HL-60 (cell line): ENCODE measurements at regions not wholly inside any gene's neighbourhood (a gene's known extent, or its start where the extent isn't known, plus 50 kb on each side); places are given as distances from the start of the nearest gene placed in this dataset.

Source experiments
- DNase-seq, 2 experiments: peaks; one replicate each; pipeline ENCODE4 v3.0.0-alpha.2; 2010 to 2020; ENCODE audit warnings: low read depth in 1 of 2, low spot score in 1 of 2
- H3K27ac ChIP-seq: fragments of 250-450 bp; sonication (Bioruptor Pico); replicated peaks from 2 replicates; pipeline ENCODE4 v1.5.1; 2020; ENCODE audit warnings: mild to moderate bottlenecking, moderate library complexity
- H3K27me3 ChIP-seq: fragments of 250-450 bp; sonication (Bioruptor Pico); 2 replicates; pipeline ENCODE4 v1.5.1; 2021; ENCODE audit warnings: mild to moderate bottlenecking, moderate library complexity; ENCODE audit not compliant: insufficient read depth, poor library complexity, severe bottlenecking
- H3K4me3 ChIP-seq: replicated peaks from 2 replicates; pipeline ENCODE4 v1.5.1; 2011; ENCODE audit warnings: mild to moderate bottlenecking, control low read depth, low read length; ENCODE audit not compliant: insufficient read depth
- GABPA ChIP-seq: IDR thresholded peaks from 2 replicates; pipeline ENCODE4 v1.6.1; 2012; ENCODE audit warnings: low read depth
- POLR2AphosphoS5 ChIP-seq: IDR thresholded peaks from 2 replicates; pipeline ENCODE4 v1.6.1; 2012; ENCODE audit warnings: low read depth
- SPI1 ChIP-seq: IDR thresholded peaks from 2 replicates; pipeline ENCODE4 v1.6.1; 2012; ENCODE audit warnings: low read depth, mild to moderate bottlenecking, borderline replicate concordance
- TF ChIP-seq, protein P1 (sequence below): IDR thresholded peaks from 2 replicates; pipeline ENCODE4 v1.6.1; 2012; ENCODE audit warnings: low read depth; ENCODE audit not compliant: insufficient replicate concordance
- TF ChIP-seq, protein P2 (sequence below): IDR thresholded peaks from one replicate; pipeline ENCODE4 v1.5.1; 2011; ENCODE audit warnings: low read length, control low read depth, inconsistent platforms; ENCODE audit not compliant: insufficient read depth

DNA sequence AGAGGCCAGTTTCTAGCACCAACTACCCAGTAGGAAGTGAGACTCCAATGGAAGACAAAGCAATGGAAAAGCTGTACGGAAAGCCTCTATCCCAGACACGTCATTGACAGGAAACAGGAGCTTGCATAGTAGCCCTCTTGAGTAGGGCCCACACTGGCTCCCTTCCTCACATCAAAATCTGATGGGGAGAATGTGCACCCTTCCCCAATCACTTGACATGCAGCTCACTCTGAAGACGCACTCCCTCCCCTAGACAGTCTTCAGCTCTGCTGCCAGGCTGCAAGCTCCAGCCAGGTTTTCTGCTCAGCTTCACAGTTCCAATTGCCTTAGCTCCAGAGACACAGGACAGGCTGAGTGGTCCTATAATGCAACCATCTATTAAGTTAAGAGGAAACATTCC lies 567.8 kb downstream of the EPHB1 start:
- Histone ChIP-seq H3K27ac (no peak overlapping the region), H3K4me3 (no peak overlapping the region), H3K27me3 (no peaks in the 10 kb centered on the region)
- no peak for DNase-seq
- no peak for TF ChIP-seq GABPA
- TF ChIP-seq, protein P1, sequence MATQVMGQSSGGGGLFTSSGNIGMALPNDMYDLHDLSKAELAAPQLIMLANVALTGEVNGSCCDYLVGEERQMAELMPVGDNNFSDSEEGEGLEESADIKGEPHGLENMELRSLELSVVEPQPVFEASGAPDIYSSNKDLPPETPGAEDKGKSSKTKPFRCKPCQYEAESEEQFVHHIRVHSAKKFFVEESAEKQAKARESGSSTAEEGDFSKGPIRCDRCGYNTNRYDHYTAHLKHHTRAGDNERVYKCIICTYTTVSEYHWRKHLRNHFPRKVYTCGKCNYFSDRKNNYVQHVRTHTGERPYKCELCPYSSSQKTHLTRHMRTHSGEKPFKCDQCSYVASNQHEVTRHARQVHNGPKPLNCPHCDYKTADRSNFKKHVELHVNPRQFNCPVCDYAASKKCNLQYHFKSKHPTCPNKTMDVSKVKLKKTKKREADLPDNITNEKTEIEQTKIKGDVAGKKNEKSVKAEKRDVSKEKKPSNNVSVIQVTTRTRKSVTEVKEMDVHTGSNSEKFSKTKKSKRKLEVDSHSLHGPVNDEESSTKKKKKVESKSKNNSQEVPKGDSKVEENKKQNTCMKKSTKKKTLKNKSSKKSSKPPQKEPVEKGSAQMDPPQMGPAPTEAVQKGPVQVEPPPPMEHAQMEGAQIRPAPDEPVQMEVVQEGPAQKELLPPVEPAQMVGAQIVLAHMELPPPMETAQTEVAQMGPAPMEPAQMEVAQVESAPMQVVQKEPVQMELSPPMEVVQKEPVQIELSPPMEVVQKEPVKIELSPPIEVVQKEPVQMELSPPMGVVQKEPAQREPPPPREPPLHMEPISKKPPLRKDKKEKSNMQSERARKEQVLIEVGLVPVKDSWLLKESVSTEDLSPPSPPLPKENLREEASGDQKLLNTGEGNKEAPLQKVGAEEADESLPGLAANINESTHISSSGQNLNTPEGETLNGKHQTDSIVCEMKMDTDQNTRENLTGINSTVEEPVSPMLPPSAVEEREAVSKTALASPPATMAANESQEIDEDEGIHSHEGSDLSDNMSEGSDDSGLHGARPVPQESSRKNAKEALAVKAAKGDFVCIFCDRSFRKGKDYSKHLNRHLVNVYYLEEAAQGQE = no peak
- TF ChIP-seq POLR2AphosphoS5 = no peak
- TF ChIP-seq, protein P2, sequence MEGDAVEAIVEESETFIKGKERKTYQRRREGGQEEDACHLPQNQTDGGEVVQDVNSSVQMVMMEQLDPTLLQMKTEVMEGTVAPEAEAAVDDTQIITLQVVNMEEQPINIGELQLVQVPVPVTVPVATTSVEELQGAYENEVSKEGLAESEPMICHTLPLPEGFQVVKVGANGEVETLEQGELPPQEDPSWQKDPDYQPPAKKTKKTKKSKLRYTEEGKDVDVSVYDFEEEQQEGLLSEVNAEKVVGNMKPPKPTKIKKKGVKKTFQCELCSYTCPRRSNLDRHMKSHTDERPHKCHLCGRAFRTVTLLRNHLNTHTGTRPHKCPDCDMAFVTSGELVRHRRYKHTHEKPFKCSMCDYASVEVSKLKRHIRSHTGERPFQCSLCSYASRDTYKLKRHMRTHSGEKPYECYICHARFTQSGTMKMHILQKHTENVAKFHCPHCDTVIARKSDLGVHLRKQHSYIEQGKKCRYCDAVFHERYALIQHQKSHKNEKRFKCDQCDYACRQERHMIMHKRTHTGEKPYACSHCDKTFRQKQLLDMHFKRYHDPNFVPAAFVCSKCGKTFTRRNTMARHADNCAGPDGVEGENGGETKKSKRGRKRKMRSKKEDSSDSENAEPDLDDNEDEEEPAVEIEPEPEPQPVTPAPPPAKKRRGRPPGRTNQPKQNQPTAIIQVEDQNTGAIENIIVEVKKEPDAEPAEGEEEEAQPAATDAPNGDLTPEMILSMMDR = no peak
- no peak for TF ChIP-seq SPI1

DNA sequence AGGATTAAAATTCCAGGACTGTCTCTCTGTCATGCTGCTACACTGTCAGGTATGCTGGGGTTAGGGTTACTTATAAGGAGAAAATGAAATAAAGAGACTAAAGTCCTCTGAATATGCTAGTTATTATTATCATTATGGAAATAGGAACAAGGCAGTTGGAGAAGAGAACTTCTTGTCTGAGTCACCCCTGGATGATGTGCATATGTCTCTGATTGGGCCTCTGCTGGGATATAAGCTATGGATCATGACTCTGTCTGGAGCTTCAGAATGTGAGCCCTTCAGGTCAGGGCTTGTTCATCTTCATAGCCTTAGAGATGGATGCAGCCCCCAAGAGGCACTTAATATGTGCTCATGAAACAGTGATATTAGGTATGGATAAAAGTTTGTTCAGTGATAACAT lies 569.6 kb downstream of the EPHB1 start:
- TF ChIP-seq, protein P1 = no peak
- DNase-seq = no peak

DNA sequence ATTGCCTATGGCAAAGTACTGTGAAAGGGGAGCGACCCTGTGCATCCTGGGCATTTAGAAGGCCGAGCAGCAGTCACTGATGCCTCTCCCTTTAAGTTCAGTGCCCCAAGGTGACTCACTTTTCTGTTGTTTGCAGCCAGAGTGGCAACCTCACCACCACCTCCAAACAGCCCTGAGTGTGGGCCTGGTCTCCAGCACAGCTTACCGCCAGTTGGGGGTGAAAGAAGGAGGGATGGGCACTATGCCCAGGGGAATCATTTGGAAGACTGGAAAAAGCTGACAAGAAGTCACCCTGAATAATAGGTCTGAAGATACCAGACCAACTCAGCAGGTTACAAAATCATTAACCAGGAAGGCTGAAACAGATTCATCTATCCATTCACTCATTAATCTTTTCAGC lies 571.8 kb downstream of the EPHB1 start:
- TF ChIP-seq POLR2AphosphoS5 = no peak
- TF ChIP-seq, protein P2 = no peak
- no peaks in the 10 kb centered on the region for H3K27me3 ChIP-seq
- DNase-seq = no peak
- no peak overlapping the region for H3K4me3 ChIP-seq
- H3K27ac ChIP-seq = no peak overlapping the region

More for the DNA sequence above, 569.6 kb downstream of the EPHB1 start:
- H3K4me3 ChIP-seq = no peak overlapping the region
- H3K27ac ChIP-seq = no peak overlapping the region
- H3K27me3 ChIP-seq = no peaks in the 10 kb centered on the region

DNA sequence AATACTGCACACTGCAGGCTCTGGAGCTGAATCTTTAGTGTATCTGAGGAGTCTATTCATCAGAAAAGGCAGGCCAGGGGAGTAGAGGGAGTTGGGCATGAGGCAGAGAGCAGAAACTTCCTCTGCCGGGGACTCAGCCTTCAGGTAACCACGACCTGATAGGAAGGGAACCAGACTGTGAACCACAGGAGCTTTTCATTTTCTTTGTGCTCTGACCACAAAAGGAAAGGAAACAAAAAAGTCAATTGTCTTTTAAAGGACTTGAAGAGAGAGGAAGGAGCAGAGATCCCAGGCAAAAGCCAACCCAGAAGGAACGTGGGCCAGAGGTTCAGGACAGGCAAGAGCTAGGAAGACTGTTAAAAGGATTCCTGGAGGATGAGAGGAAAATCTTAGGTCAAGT lies 573.3 kb downstream of the EPHB1 start:
- TF ChIP-seq, protein P1 = no peak
- TF ChIP-seq SPI1 (no peak), POLR2AphosphoS5 (no peak), GABPA (no peak)
- TF ChIP-seq, protein P2 = no peak
- Histone ChIP-seq H3K27ac (no peak overlapping the region), H3K27me3 (no peaks in the 10 kb centered on the region), H3K4me3 (no peak overlapping the region)
- DNase-seq = no peak
